WTC11 (cell line): ENCODE measurements at regions not wholly inside any gene's neighbourhood (a gene's known extent, or its start where the extent isn't known, plus 50 kb on each side); places are given as distances from the start of the nearest gene placed in this dataset.
A peak's percentile ranks its signal among the peaks of the same experiment; 100 is the strongest.

Experiments
- ATAC-seq: fragments of 200-7000 bp; cut with Tn5 transposase; 2 replicates; pipeline ENCODE4 v1.10.0; 2021; ENCODE audit warnings: mild to moderate bottlenecking, moderate library complexity
- CTCF ChIA-PET: fragments of 300-600 bp; sonication (Branson Sonifier 250); formaldehyde crosslinking; loops from one replicate; lab custom pipeline; 2021; ENCODE audit warnings: antibody characterized with exemption; lab: Charles Lee
- POLR2A ChIA-PET: fragments of 350-600 bp; sonication (Branson Sonifier 250); formaldehyde crosslinking; loops from one replicate; lab custom pipeline; 2021; ENCODE audit warnings: antibody characterized with exemption; lab: Charles Lee
- DNase-seq: peaks from one replicate; pipeline ENCODE4 v3.0.0; 2021; ENCODE audit warnings: low spot score
- H3K27ac Mint-ChIP-seq: 2 replicates; pipeline ENCODE4 v1.8.0; 2021; ENCODE audit warnings: mixed read lengths
- H3K27me3 Mint-ChIP-seq: 2 replicates; pipeline ENCODE4 v1.8.0; 2021; ENCODE audit warnings: low read depth, mild to moderate bottlenecking, moderate library complexity, mixed read lengths
- H3K36me3 Mint-ChIP-seq: 2 replicates; pipeline ENCODE4 v1.8.0; 2021; ENCODE audit warnings: mixed read lengths
- H3K4me1 Mint-ChIP-seq: 2 replicates; pipeline ENCODE4 v1.8.0; 2022; ENCODE audit warnings: mixed read lengths
- H3K4me3 Mint-ChIP-seq: 2 replicates; pipeline ENCODE4 v1.8.0; 2021; ENCODE audit warnings: mild to moderate bottlenecking, moderate library complexity, mixed read lengths
- H3K9me3 Mint-ChIP-seq: 2 replicates; pipeline ENCODE4 v1.8.0; 2021; ENCODE audit warnings: mixed read lengths
- CREB1 ChIP-seq: sonication (generic); formaldehyde crosslinking; IDR thresholded peaks from 2 replicates; pipeline ENCODE4 v1.8.0; 2023; ENCODE audit warnings: mild to moderate bottlenecking, missing genetic modification reagents
- CTCF ChIP-seq: fragments of 200-600 bp; IDR thresholded peaks from 2 replicates; pipeline ENCODE4 v1.8.0; 2022; ENCODE audit warnings: antibody characterized with exemption
- IRF2 ChIP-seq: sonication (generic); formaldehyde crosslinking; IDR thresholded peaks from 2 replicates; pipeline ENCODE4 v1.8.0; 2022; ENCODE audit warnings: low read depth, missing genetic modification reagents, borderline replicate concordance
- NR3C1 ChIP-seq: sonication (generic); formaldehyde crosslinking; conservative IDR thresholded peaks from 2 replicates; pipeline ENCODE4 v1.8.1; 2023; ENCODE audit warnings: low read depth, mild to moderate bottlenecking, missing genetic modification reagents
- PRDM15 ChIP-seq: sonication (generic); formaldehyde crosslinking; IDR thresholded peaks from 2 replicates; pipeline ENCODE4 v1.8.0; 2022; ENCODE audit warnings: missing genetic modification reagents
- RORB ChIP-seq: fragments of 250-450 bp; sonication (Bioruptor Pico); IDR thresholded peaks from 2 replicates; pipeline ENCODE4 v1.9.0; 2021; ENCODE audit warnings: mild to moderate bottlenecking
- TCF7 ChIP-seq: sonication (generic); formaldehyde crosslinking; IDR thresholded peaks from 2 replicates; pipeline ENCODE4 v1.8.0; 2022; ENCODE audit warnings: mild to moderate bottlenecking, low read depth, missing genetic modification reagents, moderate library complexity
- ZMAT4 ChIP-seq: fragments of 250-450 bp; sonication (Bioruptor Pico); IDR thresholded peaks from 2 replicates; pipeline ENCODE4 v1.9.0; 2021; ENCODE audit warnings: mild to moderate bottlenecking
- ZNF138 ChIP-seq: sonication (generic); formaldehyde crosslinking; conservative IDR thresholded peaks from 2 replicates; pipeline ENCODE4 v1.8.1; 2022; ENCODE audit warnings: mild to moderate bottlenecking, moderate library complexity, missing genetic modification reagents
- ZNF219 ChIP-seq: sonication (generic); formaldehyde crosslinking; IDR thresholded peaks from 2 replicates; pipeline ENCODE4 v1.8.0; 2023; ENCODE audit warnings: missing genetic modification reagents, mild to moderate bottlenecking, borderline replicate concordance

GRCh38 chr7:25031432-25031831, 51.5 kb upstream of the OSBPL3 start:
- TF ChIP-seq NR3C1 (CRISPR knock-in tag) (no peak), CREB1 (CRISPR knock-in tag) (no peak), TCF7 (CRISPR knock-in tag) (no peak), CTCF (no peak), PRDM15 (CRISPR knock-in tag) (no peak), ZMAT4 (CRISPR knock-in tag) (no peak), IRF2 (no peak), RORB (CRISPR knock-in tag) (no peak), ZNF219 (no peak)
- peak; percentile 15 for DNase-seq
- ChIA-PET POLR2A (no interaction called here), CTCF (no interaction called here)
- peaks cover 25% of the 10 kb centered on the region for H3K4me1 Mint-ChIP-seq
- peak; percentile 68; the same call in 1 of the 2 replicates for ATAC-seq
- H3K4me3 Mint-ChIP-seq: no peak overlapping the region
- peaks cover 4% of the 10 kb centered on the region for H3K36me3 Mint-ChIP-seq
- peaks cover 17% of the 10 kb centered on the region for H3K9me3 Mint-ChIP-seq
- no peak overlapping the region for H3K27ac Mint-ChIP-seq
- peaks cover 4% of the 10 kb centered on the region; the same call in 1 of the 2 replicates for H3K27me3 Mint-ChIP-seq

- DNase-seq: no peak
- TF ChIP-seq ZNF138 (CRISPR knock-in tag): no peak
- Mint-ChIP-seq H3K36me3 (peaks cover 3% of the 10 kb centered on the region), H3K9me3 (peaks cover 13% of the 10 kb centered on the region), H3K27ac (no peak overlapping the region), H3K4me3 (no peak overlapping the region), H3K27me3 (peaks cover under 1% of the 10 kb centered on the region; the same call in 1 of the 2 replicates), H3K4me1 (peaks cover 29% of the 10 kb centered on the region)
- ChIA-PET CTCF (no interaction called here), POLR2A (no interaction called here)
- ATAC-seq: no peak
These were observed 51.0 kb upstream of the OSBPL3 start for GRCh38 chr7:25031007-25031406.
